Glutamatergic neuron (in vitro differentiated cells): ENCODE measurements at regions not wholly inside any gene's neighbourhood (a gene's known extent, or its start where the extent isn't known, plus 50 kb on each side); places are given as distances from the start of the nearest gene placed in this dataset.

Experiments used
- DNase-seq: peaks from one replicate; pipeline ENCODE4 v3.0.0; 2022
- H3K27ac Mint-ChIP-seq: one replicate; pipeline ENCODE4 v1.8.0; 2020; ENCODE audit warnings: mild to moderate bottlenecking, mixed read lengths, inconsistent platforms; ENCODE audit not compliant: unreplicated experiment
- H3K27me3 Mint-ChIP-seq: one replicate; pipeline ENCODE4 v1.8.0; 2020; ENCODE audit warnings: mild to moderate bottlenecking, moderate library complexity, mixed read lengths, inconsistent platforms; ENCODE audit not compliant: unreplicated experiment
- H3K36me3 Mint-ChIP-seq: one replicate; pipeline ENCODE4 v1.8.0; 2020; ENCODE audit warnings: mild to moderate bottlenecking, mixed read lengths, inconsistent platforms; ENCODE audit not compliant: unreplicated experiment
- H3K4me1 Mint-ChIP-seq: one replicate; pipeline ENCODE4 v1.8.0; 2020; ENCODE audit warnings: mild to moderate bottlenecking, low read depth, mixed read lengths, inconsistent platforms; ENCODE audit not compliant: unreplicated experiment
- H3K4me3 Mint-ChIP-seq: one replicate; pipeline ENCODE4 v1.8.0; 2020; ENCODE audit warnings: mild to moderate bottlenecking, mixed read lengths, inconsistent platforms; ENCODE audit not compliant: unreplicated experiment
- H3K9me3 Mint-ChIP-seq: one replicate; pipeline ENCODE4 v1.8.0; 2020; ENCODE audit warnings: mild to moderate bottlenecking, moderate library complexity, mixed read lengths, inconsistent platforms; ENCODE audit not compliant: unreplicated experiment
- CTCF ChIP-seq: fragments of 200-600 bp; sonication (generic); IDR thresholded peaks from one replicate; pipeline ENCODE4 v1.5.0; 2021; ENCODE audit not compliant: partially characterized antibody, unreplicated experiment

- TF ChIP-seq CTCF: no peak
- Mint-ChIP-seq H3K27me3 (peaks cover 2% of the 10 kb centered on the region), H3K4me1 (peaks cover 7% of the 10 kb centered on the region), H3K9me3 (peaks cover 2% of the 10 kb centered on the region), H3K27ac (no peak overlapping the region), H3K4me3 (no peak overlapping the region), H3K36me3 (no peaks in the 10 kb centered on the region)
- no peak for DNase-seq
These were observed 163.3 kb downstream of the QPCT start for GRCh38 chr2:37507703-37508102.

GRCh38 chr2:37512971-37513370 is 158.5 kb downstream of the CDC42EP3 start:
- Mint-ChIP-seq H3K4me1 (peaks cover 2% of the 10 kb centered on the region), H3K9me3 (peaks cover 3% of the 10 kb centered on the region), H3K27me3 (peaks cover 2% of the 10 kb centered on the region), H3K27ac (peak overlapping the region; percentile 75), H3K4me3 (no peak overlapping the region), H3K36me3 (peaks cover 6% of the 10 kb centered on the region)
- no peak for DNase-seq
- TF ChIP-seq CTCF: no peak

- Mint-ChIP-seq H3K4me3 (no peak overlapping the region), H3K27me3 (no peaks in the 10 kb centered on the region)
These were observed 147.6 kb downstream of the CDC42EP3 start for GRCh38 chr2:37523814-37524362.

GRCh38 chr2:37526323-37526722 is 145.1 kb downstream of the CDC42EP3 start:
- Mint-ChIP-seq H3K4me3 (no peak overlapping the region), H3K27ac (no peak overlapping the region), H3K27me3 (no peaks in the 10 kb centered on the region), H3K36me3 (no peaks in the 10 kb centered on the region), H3K4me1 (peaks cover 32% of the 10 kb centered on the region), H3K9me3 (no peaks in the 10 kb centered on the region)
- no peak for TF ChIP-seq CTCF
- no peak for DNase-seq

More at GRCh38 chr2:37523814-37524362, 147.6 kb downstream of the CDC42EP3 start:
- Mint-ChIP-seq H3K9me3 (no peaks in the 10 kb centered on the region), H3K27ac (no peak overlapping the region), H3K4me1 (peaks cover 28% of the 10 kb centered on the region), H3K36me3 (no peaks in the 10 kb centered on the region)
- no peak for DNase-seq
- no peak for TF ChIP-seq CTCF

GRCh38 chr2:37526856-37527255 is 144.6 kb downstream of the CDC42EP3 start:
- DNase-seq: no peak
- no peaks in the 10 kb centered on the region for H3K36me3 Mint-ChIP-seq
- no peak overlapping the region for H3K27ac Mint-ChIP-seq
- H3K4me3 Mint-ChIP-seq: no peak overlapping the region
- no peaks in the 10 kb centered on the region for H3K9me3 Mint-ChIP-seq
- H3K4me1 Mint-ChIP-seq: peaks cover 32% of the 10 kb centered on the region
- no peaks in the 10 kb centered on the region for H3K27me3 Mint-ChIP-seq
- TF ChIP-seq CTCF: no peak
